ENCODE measurements at regions not wholly inside any gene's neighbourhood (a gene's known extent, or its start where the extent isn't known, plus 50 kb on each side); places are given as distances from the start of the nearest gene placed in this dataset.

DNA sequence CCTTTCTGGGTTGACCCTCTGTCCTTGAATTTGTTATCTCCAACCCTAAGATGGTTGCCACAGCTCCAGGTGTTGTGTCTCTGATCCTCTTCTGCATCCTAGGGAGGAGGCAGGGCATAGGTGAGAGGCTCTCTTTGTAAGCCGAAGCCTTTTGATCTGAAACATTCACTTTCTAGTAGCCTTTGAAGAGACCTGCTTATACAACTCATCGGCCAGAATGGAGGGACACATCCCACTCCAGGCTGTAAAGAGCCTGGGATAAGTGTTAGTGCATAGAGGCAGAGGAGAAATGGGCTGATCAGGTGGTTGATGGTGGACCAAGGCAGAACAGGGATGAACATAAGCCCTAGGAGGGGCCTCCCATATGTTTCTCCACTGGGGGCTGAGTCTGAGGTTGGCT lies 137.1 kb upstream of the KCNG1 start:
- Histone ChIP-seq H3K9me3 (no peaks in the 10 kb centered on the region), H3K36me3 (no peaks in the 10 kb centered on the region), H3K4me3 (no peak overlapping the region), H3K27me3 (peaks cover 0 to 10% (median 0%) of the 10 kb centered on the region in 4 donors), H3K27ac (replicated peaks in 1 of 4) (no peak overlapping the region), H3K4me1 (peaks cover 6 to 20% (median 16%) of the 10 kb centered on the region in 4 donors)
- TF ChIP-seq POLR2A (IDR thresholded peaks at IDR 0.05; ENCODE audit: low read depth) (no peak), POLR2AphosphoS5 (IDR thresholded peaks at IDR 0.05) (no peak), EP300 (IDR thresholded peaks at IDR 0.05) (no peak)
- TF ChIP-seq, protein P1, sequence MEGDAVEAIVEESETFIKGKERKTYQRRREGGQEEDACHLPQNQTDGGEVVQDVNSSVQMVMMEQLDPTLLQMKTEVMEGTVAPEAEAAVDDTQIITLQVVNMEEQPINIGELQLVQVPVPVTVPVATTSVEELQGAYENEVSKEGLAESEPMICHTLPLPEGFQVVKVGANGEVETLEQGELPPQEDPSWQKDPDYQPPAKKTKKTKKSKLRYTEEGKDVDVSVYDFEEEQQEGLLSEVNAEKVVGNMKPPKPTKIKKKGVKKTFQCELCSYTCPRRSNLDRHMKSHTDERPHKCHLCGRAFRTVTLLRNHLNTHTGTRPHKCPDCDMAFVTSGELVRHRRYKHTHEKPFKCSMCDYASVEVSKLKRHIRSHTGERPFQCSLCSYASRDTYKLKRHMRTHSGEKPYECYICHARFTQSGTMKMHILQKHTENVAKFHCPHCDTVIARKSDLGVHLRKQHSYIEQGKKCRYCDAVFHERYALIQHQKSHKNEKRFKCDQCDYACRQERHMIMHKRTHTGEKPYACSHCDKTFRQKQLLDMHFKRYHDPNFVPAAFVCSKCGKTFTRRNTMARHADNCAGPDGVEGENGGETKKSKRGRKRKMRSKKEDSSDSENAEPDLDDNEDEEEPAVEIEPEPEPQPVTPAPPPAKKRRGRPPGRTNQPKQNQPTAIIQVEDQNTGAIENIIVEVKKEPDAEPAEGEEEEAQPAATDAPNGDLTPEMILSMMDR (IDR thresholded peaks at IDR 0.05), result no peak
- 90% methylated on average over 2 of the region's 2 CpGs for WGBS
- intact Hi-C loops (cut with DNase I), result no loop called here
- peak; percentile 79 for DNase-seq (ENCODE audit: extremely low spot score)

DNA sequence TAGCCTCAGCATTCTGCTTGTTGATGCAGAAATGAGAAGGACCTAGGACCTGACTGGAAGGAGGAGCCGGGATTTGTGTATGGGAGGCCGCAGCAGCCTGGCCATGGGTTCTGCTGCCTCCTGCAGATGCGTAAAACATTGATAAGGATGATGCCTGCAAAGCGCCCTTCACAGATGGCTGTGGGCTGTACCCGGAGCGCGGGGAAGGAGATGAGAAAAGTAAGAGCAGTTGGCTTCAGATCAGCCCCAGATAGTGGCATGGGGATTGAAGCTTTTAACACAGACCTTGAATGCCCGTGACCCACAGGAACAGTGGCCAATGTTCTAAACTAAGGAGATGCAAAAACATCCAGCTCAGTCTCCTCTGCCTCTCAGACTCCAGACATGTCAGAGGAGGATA lies 136.4 kb upstream of the KCNG1 start:
- intact Hi-C loops (cut with DNase I), result no loop called here
- Histone ChIP-seq H3K36me3 (no peaks in the 10 kb centered on the region), H3K27ac (replicated peaks in 1 of 4) (no peak overlapping the region), H3K9me3 (no peaks in the 10 kb centered on the region), H3K4me3 (no peak overlapping the region), H3K4me1 (peaks cover 6 to 20% (median 16%) of the 10 kb centered on the region in 4 donors), H3K27me3 (peaks cover 0 to 14% (median 0%) of the 10 kb centered on the region in 4 donors)
- WGBS, result 89% methylated on average over 8 of the region's 8 CpGs
- DNase-seq (ENCODE audit: extremely low spot score), result peak; percentile 77
- TF ChIP-seq POLR2A (IDR thresholded peaks at IDR 0.05; ENCODE audit: low read depth) (no peak), POLR2AphosphoS5 (IDR thresholded peaks at IDR 0.05) (no peak), EP300 (IDR thresholded peaks at IDR 0.05) (no peak)
- TF ChIP-seq, protein P1 (IDR thresholded peaks at IDR 0.05), result no peak

DNA sequence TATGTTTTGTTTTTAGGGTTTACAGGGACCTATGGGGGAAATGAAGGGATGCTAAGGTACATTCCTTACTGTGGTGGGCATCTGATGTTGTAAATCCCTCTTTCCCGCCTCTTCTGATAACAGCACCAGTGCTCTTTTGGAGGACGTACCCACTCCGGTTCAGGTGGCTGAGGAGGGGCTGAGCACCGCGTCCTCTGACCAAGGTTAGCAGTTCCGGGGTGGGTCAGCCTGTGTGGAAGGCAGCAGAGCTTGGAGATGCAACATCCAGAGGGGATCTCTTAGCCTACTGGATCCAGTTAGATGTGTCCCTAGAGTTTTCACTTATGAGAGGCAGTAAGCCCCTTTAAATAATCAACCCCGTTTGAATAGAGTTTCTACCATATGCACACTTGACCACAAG lies 135.3 kb upstream of the KCNG1 start:
- no peaks in the 10 kb centered on the region for H3K9me3 ChIP-seq
- DNase-seq (ENCODE audit: extremely low spot score), result peak; percentile 90
- no peak overlapping the region for H3K27ac ChIP-seq (replicated peaks in 1 of 4)
- peaks cover 0 to 14% (median 0%) of the 10 kb centered on the region in 4 donors for H3K27me3 ChIP-seq
- intact Hi-C loops (cut with DNase I), result no loop called here
- H3K36me3 ChIP-seq, result no peaks in the 10 kb centered on the region
- no peak overlapping the region for H3K4me3 ChIP-seq
- 88% methylated on average over 7 of the region's 7 CpGs for WGBS
- peaks cover 6 to 20% (median 16%) of the 10 kb centered on the region in 4 donors for H3K4me1 ChIP-seq
- TF ChIP-seq POLR2A (IDR thresholded peaks at IDR 0.05; ENCODE audit: low read depth) (no peak), POLR2AphosphoS5 (IDR thresholded peaks at IDR 0.05) (no peak), EP300 (IDR thresholded peaks at IDR 0.05) (no peak)
- TF ChIP-seq, protein P1 (IDR thresholded peaks at IDR 0.05), result no peak

DNA sequence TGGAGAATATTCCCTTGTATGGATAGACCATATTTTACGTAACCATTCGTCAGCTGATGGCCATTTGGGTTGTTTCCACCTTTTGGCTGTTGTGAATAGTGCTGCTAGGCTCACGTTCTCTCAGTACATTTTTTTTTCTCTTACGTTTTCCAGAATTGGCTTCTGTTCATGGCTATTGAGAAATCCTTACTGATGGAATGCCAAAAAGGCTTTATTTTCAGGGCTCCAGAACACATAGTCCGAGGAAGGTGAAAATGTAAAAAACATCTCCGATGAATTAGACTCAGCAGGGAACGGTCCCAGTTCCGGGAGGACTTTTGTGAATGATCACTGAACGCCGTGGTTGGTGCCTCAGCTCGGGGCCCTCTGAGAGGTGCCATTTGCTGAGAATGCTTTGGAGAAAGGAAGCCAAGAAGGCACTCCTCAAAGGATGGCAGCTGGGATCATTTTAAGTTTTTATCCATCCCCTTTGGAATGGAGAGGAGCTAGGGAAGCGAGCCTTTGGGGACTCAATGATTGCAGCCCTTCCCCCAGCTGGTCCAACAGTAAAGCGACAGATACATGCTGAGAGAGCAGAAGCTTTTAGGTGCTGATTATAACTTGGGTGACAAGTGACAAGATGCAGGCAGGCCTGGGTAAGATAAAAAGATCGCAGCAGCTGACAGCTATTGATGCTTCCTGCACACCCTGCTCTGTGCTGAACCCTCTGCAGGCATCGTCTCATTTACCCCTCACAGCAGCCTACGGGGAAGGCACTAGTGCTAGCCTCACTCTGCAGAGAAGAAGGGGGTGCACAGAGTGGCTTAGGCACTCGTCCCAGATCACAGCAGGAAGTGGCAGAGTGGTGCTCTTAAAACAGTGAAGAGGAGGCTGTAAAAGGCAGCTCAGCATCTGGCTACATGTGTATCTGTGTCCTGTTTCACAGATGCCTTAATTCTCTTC lies 133.4 kb upstream of the KCNG1 start:
- intact Hi-C loops (cut with DNase I), result no loop called here
- peak; percentile 86 for DNase-seq (ENCODE audit: extremely low spot score)
- no peaks in the 10 kb centered on the region for H3K36me3 ChIP-seq
- peak overlapping the region; percentile 57 to 72 (median 66) for H3K27ac ChIP-seq (replicated peaks in 1 of 4)
- TF ChIP-seq, protein P1 (IDR thresholded peaks at IDR 0.05), result no peak
- peak; percentile 52 to 64 for TF ChIP-seq POLR2AphosphoS5 (IDR thresholded peaks at IDR 0.05)
- 30% methylated on average over 16 of the region's 17 CpGs for WGBS
- no peaks in the 10 kb centered on the region for H3K9me3 ChIP-seq
- peaks cover 6 to 20% (median 16%) of the 10 kb centered on the region in 4 donors for H3K4me1 ChIP-seq
- H3K4me3 ChIP-seq, result peak overlapping the region; percentile 11 to 32 (median 16)
- H3K27me3 ChIP-seq, result peaks cover 0 to 8% (median 0%) of the 10 kb centered on the region in 4 donors

All from esophagus muscularis mucosa (tissue), 4 donors.